HG03575 (cell line): ENCODE measurements at regions not wholly inside any gene's neighbourhood (a gene's known extent, or its start where the extent isn't known, plus 50 kb on each side); places are given as distances from the start of the nearest gene placed in this dataset.

Experiments used
- ATAC-seq: cut with Tn5 transposase; IDR thresholded peaks from one replicate; pipeline ENCODE4 v1.9.1; 2021; ENCODE audit not compliant: unreplicated experiment, insufficient number of reproducible peaks, low FRiP score; ENCODE audit errors: extremely low read depth

DNA sequence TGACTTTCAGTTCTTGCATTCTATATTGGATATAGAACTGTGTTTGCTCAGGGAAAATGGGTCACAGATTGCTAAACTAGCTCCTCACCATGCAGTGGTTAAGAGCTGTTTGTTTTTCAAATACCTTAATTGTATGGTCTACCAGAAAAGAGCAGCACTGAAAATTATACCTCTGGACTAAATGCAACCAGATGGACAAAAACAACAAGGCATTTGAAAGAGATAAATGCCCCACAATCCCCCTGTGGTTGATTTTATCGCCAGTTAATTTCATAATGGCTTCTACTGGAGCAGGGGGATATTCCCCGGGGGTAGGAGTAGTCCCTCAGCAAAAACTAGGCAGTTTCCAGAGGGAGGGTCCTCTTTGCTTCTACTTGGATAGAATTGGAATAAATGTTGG, 267.9 kb upstream of the TNP1 start:
- no peak for ATAC-seq

DNA sequence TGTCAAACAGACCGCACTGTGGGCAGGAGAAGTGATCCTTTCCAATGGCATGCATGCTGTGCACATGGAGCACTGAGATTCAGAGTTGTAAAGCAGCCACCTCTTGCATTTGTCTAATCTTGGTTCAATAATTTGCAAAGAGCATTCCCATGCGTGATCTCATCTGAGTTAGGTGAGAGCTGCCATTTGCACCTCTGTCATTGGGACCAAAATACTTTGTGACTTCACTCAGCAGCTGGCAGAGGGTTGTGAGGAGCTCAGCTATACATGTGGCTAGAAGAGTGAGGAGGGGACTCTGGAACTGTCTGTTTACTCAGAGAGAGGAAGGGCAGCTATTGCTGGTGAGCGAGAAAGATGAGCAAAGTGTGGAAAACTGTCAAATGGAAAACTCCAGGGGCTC, 265.1 kb upstream of the TNP1 start:
- no peak for ATAC-seq

DNA sequence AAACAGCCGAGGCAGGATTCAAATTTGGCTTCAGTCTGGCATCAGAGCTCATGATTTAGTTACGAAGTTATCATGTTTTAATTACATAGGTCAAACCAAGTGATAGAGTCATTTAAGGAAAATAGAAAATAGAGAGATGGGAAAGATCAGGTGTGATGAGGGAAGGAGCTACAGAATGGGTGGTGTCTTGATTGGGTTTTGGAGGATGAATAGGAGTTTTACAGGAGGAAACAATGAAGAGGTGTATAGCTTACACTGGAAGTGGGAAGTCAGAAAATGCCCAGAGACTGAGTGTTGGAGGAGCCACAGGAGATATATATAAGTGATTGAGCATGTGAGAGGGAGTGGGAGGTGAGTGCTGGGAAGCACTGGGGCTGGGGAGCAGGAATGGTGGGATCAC, 264.2 kb upstream of the TNP1 start:
- ATAC-seq, result no peak

DNA sequence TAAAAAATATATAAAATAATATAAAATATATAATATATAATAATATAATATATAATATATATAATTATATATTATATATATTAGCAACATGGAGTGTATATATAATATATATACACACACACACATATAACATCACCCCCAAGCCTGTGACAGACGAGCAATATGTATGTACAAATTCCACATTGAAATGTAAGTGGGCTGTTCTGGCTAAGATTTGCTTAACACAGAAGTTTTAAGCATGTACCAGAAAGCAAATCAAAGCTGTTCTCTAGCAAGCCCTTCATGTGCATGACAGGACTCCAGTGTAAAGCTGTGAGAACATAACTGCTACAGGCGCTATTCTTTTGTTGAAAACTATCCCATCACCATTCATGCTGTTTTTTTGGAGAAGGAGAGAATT, 261.7 kb upstream of the TNP1 start:
- ATAC-seq, result no peak

DNA sequence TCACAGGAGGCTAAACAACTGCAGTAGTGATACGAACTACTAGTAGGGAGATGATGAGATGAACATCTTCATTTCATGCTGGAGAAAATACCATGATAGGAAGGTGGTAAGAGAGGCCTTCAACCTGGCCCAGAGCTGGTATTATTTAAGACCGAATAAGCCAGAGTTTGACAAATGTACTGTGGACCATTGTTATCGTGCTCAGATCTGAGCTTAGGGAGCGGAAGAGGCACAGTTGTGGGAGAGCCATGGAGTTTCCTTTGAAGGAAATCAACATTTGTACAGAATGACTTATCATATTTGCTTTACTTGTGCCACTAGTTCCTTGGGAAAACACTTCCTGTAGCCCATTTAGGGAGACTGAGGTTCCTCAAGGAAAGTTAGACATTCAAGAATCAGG, 260.6 kb upstream of the TNP1 start:
- ATAC-seq, result no peak

DNA sequence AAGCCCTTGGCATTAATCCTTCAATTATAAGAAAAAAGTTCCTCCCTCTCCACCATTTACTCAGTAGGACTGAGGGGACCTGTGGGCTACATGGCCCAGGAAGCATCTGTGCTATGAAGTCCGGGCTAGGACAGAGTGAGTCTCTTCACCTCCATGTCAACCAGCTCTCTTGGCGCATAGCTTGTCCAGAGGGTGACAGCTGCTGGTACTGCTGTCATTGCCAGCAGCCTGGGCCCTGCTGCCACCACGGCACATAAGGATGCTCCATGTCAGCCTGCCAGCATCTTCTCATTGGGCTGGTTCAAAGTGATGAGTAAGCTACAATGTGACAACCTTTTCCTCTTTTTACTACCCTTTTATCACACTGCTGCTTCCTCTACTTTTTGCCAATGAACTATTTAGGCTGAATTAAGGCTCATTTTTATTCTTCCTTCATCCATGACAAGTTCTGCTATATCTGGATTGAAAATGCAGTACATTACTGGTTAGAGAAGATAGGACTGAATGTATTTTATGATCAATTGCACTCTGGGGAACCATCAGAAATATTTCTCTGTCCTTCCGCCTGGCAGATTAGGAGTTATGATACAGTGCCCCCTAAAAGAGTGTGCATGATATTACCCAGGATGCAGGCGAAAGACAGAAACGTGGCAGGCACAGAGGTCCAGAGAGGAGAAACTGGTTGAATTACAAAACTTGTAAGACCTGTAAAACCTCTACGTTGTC, 258.9 kb upstream of the TNP1 start:
- no peak for ATAC-seq

DNA sequence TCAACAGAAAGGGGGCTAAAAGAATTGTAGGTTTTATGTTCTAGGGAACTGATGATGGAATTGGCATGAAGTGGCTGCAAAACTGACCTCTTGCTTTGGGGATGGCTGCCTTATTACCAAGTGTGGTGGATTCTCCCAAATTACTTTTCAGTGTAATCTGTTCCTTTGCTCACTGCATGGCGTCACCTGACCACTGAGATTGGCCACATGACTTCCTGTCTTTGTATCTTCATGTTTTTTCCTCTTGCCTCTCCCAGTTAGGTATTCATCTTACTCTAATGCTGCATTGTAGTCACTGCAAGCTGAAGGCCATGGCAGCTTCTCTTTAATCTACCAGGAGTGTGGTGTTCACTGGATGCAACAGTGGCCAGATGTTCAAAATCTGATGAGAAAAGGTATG, 257.7 kb upstream of the TNP1 start:
- no peak for ATAC-seq

DNA sequence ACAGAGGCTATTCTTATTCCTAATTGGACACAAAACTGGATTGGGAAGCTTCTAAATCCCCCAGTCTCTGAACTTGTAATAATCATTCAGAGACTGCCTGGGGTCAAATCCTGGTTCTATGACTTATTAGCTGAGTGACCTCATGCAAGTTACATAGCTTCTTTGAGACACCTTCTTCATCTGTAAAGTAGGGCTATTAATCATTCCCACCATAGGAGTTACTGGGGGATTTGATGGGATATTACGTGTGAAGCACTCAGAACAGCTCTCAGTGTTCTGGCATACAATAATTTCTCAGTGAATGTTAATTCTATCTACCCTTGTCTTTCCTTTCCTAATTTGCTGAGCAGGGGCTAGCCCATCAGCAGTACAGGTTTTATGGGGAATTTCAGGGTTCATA, 256.7 kb upstream of the TNP1 start:
- ATAC-seq, result no peak

DNA sequence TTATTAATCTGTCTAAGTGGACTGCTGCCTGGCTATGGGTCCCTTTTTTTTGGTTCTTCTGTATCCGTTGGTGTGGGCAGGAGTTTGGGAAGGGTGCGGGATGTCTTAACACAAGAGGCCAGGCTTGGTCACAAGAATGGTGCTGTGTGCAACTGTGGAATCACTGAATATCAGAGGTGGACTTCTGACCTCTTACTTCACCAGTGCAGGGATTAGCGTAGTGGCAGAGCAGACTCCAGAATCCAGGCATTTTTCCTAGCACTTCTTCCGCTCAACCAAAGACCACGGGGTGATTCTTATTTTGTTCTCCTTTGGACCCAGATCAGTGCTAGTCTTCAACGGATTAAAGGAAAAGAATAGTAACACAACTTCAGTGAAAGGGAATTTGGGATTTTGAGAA, 254.3 kb upstream of the TNP1 start:
- ATAC-seq, result no peak

DNA sequence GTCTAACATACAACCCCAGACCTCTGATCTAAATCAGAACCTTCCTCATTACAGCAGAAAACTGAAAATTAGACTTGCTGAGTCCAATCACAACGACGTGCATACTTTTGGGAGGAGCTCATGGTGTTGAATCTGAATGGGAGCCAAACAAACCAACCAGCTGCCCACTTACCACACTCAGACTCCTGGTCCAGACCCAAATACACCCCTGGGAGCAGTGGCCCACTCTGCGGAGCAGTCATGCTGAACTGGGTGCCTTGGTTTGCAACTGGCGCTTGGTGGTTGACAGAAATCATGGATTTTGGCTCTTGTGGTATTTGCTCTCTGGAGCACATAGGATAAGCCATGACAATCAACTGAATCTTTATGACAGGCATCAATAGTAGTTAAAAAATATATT, 253.6 kb upstream of the TNP1 start:
- ATAC-seq, result no peak

DNA sequence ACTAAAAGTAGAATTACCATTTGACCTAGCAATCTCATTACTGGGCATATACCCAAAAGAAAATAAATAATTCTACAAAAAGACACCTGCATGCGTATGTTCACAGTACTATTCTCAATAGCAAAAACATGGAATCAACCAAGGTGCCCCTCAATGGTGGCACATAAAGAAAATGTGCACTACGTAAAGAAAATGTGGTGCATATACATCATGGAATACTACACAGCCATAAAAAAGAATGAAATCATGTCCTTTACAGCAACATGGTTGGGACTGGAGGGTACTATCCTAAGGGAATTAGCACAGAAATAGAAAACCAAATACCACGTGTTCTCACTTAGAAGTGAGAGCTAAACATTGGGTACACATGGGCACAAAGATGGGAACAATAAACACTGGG, 250.7 kb upstream of the TNP1 start:
- no peak for ATAC-seq

DNA sequence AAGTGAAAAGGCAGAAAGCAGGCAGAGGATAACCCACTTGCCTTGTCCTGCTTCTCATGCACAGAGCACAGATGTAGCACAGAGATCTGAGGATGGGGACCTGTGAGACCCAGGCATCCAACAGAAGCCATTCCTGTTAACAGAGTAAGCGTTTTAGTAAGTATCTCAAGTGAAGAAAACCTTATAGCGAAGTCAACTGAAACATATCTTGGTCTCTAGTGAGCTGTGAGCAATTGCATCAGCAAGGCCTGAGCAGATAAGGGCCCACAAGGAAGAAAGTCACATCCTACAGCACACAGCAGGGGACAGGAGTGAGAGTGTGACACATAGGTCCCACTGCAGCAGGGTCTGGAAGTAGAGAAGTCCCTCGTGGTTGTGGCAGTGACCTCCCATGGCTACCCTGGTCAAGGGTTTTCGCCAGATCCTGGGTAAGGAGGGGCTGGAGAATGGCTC, 248.7 kb upstream of the TNP1 start:
- no peak for ATAC-seq

DNA sequence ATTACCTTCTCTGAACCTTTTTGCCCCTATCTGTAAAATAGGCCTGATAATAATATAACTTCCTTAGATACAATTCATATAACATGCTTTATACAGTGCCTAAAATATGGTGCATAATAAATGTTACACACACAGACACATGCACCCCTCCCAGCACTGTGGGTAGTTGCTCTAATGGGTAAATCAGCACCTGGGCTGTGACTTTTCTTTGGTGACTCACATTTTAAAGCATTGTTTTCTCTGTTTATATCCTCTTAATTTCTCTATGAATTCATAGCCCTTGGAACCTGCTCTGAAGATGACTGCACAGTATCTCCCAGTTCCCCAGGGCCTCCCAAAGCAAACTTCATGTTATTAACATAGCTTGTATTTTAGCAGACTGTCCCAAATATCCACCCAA, 248.2 kb upstream of the TNP1 start:
- ATAC-seq, result no peak

DNA sequence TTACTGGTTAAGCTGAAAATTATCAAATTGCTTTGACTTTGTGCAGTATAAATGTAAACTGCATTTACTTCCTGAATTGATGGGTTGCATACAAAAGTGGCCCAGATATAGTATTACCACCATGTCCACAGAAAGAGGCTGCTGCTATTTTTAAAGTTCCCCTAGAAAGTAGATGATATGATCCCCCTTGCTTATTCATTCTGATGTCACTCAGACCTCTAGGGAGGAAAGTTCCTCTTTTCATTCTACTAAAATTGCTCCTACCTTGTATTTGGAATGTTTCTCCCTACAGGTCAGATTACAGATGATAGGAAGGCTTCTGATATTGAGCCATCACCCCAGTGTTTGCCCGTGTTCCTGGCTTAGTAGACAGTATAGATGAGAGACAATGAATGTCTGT, 247.6 kb upstream of the TNP1 start:
- no peak for ATAC-seq

DNA sequence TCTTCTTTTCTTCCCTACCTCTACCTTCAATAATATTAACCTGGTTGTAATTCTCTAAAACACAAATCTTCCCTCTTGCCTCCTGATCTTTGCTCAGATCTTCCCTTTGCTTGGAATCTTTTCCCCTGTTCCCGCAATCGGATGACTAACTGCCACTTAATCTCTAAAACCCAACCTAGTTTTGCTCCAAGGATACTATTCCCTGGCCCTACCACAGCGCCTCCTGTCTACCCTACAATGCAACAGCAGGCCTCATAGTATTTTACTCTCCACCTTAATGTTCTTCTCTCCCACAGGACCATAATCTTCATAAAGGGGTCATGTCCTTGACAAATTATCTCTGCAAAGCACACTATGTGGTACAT, 246.8 kb upstream of the TNP1 start:
- no peak for ATAC-seq

DNA sequence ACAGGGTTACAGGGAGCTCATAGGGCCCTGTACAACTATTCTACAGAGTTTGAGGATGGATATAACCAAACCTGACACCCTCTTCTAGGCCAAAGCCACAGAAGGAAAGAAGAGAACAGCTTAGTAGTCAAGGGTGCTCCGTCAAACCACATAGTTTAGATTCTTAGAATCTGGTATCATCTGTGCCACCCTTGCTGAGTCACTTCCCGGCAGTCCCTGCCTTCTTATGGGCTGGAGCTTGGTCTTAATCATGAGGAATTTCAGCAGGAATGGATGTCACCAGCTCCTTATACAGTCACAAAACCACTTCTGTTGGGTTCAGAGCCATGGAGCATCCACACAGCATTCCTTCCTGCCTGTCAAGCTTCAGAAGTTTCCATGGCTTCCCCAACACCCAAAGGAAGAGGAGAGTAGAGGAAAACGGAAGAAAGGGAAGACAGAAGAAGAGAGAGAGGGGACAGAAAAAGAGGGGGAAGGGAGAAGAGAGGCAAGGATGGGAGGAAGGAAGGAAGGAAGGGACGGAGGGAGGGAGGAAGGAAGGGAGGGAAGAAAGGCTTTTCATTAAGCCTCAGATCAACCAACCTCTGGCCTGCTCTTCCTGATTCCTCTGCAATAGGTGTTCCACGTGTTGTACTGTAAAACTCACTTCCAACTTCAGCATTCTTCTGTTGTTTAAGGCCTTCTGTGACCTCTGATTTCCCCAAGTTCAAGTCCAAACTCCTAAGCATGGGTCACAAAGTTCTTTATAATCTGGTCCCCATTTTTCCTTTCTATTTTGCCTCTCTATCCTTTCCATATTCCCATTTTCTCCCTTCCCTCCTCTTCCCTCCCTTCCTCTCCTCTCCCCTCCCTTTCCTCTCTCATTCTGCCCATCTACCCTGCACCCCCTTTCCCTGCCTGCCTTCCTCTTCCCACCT, 246.1 kb upstream of the TNP1 start:
- ATAC-seq, result no peak

DNA sequence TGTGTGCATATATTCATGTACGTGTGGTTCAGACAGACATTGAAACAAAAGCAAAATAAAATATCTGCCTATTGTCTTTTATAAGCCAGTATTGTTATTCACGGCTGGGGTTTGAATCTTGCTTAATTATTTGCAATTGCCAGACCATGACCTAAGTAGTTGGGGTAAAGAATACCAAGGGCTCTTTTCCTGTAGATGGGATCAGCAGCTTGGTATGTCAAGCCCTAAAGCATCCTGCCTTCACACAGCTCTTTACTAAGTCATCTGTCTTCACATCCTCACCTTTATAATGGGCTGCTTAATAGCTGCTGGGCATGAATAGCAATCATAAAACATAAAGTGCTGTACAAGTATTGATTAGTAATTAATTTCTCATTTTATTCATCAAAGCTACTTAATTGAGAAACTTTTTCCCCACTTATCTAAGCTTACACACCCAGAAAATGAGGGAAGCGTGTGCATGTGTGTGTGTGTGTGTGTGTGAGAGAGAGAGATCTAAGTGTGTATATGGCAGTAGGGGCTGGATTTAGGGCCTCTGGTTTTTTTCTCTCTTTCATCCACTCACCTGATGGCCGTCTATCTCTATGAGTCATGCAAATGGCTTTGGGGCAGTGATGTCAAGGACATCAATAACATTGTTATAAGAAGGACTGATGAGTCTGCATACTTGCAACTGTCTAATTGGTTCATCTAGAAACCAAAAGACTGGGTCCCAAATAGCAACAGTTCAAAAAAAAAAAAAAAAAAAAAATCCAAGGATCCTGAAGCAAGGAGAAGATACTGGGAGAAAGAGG, 244.1 kb upstream of the TNP1 start:
- ATAC-seq, result no peak

DNA sequence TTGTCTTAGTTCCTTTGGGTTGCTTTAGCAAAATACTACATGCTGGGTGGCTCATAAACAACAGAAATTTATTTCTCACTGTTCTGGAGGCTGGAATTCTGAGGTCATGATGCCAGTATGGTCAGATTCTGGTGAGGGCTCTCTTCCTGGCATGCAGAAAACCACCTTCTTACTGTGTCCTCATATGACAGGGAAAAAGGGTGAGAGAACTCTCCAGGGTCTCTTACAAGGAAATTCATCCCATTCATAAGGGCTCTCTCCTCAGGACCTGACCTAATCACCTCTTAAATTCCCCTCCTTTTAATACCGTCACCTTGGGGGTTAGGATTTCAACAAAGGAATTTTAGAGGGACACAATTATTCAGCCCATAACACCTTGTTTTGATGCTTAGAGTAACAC, 243.1 kb upstream of the TNP1 start:
- no peak for ATAC-seq

DNA sequence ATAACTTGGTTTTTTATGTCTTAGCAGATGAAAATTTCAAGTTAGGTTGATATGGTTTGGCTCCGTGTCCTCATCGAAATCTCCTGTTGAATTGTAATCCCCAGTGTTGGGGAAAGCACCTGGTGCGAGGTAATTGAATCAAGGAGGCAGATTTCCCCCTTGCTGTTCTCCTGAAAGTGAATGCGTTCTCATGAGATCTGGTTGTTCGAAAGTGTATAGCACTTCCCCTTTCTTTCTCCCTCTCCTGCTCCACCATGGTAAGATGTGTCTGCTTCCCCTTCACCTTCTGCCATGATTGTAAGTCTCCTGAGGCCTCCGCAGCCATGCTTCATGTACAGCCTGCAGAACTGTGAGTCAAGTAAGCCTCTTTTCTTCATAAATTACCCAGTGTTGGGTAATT, 242.1 kb upstream of the TNP1 start:
- no peak for ATAC-seq

DNA sequence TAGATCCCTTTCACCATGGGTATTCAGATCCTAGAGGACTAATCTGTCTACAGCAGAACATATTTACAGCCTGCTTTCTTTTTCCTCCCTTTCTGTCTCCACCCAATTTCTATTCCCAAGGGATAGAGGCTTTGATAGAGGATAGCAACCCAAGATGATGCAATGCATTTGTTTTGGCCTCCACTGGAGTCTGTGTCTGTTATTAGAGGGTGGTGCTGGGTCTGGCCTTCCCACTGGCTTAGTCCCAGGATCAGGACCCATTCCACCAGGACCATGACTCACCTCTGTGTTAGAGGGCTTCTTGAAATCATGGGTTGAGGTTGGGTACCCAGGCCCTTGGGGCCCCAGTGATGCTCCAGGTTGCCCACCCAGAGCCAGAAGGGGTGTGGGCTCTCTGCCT, 239.7 kb upstream of the TNP1 start:
- no peak for ATAC-seq
